ENCODE measurements at regions not wholly inside any gene's neighbourhood (a gene's known extent, or its start where the extent isn't known, plus 50 kb on each side); places are given as distances from the start of the nearest gene placed in this dataset.

GRCh38 chr4:27759611-27760575 is 899.3 kb downstream of the STIM2 start:
- no peaks in the 10 kb centered on the region for H3K27me3 ChIP-seq (ENCODE audit: control insufficient read depth, insufficient read depth)
- no peak overlapping the region for H3K27ac ChIP-seq (ENCODE audit: low read length)
- 77% methylated on average over 11 of the region's 11 CpGs for WGBS
- DNase-seq = no peak
- intact Hi-C loops (cut with DNase I) = no loop called here
- H3K4me3 ChIP-seq (ENCODE audit: low read length) = no peak overlapping the region
- no peaks in the 10 kb centered on the region for H3K4me1 ChIP-seq (ENCODE audit: control insufficient read depth, insufficient read depth, low read length)
- ATAC-seq = no peak
- H3K9me3 ChIP-seq (ENCODE audit: control insufficient read depth, low read length) = no peaks in the 10 kb centered on the region

- intact Hi-C loops (cut with DNase I) = no loop called here
- ATAC-seq (no peak), DNase-seq (no peak)
- Histone ChIP-seq H3K4me3 (ENCODE audit: low read length) (no peak overlapping the region), H3K9me3 (ENCODE audit: control insufficient read depth, low read length) (no peaks in the 10 kb centered on the region), H3K27me3 (ENCODE audit: control insufficient read depth, insufficient read depth) (no peaks in the 10 kb centered on the region), H3K27ac (ENCODE audit: low read length) (no peak overlapping the region), H3K4me1 (ENCODE audit: control insufficient read depth, insufficient read depth, low read length) (no peaks in the 10 kb centered on the region)
- 67% methylated on average over 5 of the region's 5 CpGs for WGBS
Observed at GRCh38 chr4:27763830-27764525, 903.3 kb downstream of the STIM2 start.

- 40% methylated on average over 4 of the region's 4 CpGs for WGBS
- H3K27ac ChIP-seq (ENCODE audit: low read length) = no peak overlapping the region
- no peaks in the 10 kb centered on the region for H3K4me1 ChIP-seq (ENCODE audit: control insufficient read depth, insufficient read depth, low read length)
- H3K4me3 ChIP-seq (ENCODE audit: low read length) = no peak overlapping the region
- no peak for ATAC-seq
- no peak for DNase-seq
- no peaks in the 10 kb centered on the region for H3K27me3 ChIP-seq (ENCODE audit: control insufficient read depth, insufficient read depth)
- intact Hi-C loops (cut with DNase I) = no loop called here
- H3K9me3 ChIP-seq (ENCODE audit: control insufficient read depth, low read length) = no peaks in the 10 kb centered on the region
Observed at GRCh38 chr4:27764526-27764837, 903.8 kb downstream of the STIM2 start.

GRCh38 chr4:27770895-27771294 is 910.3 kb downstream of the STIM2 start:
- Histone ChIP-seq H3K27me3 (ENCODE audit: control insufficient read depth, insufficient read depth) (no peaks in the 10 kb centered on the region), H3K9me3 (ENCODE audit: control insufficient read depth, low read length) (no peaks in the 10 kb centered on the region), H3K27ac (ENCODE audit: low read length) (no peak overlapping the region), H3K4me3 (ENCODE audit: low read length) (no peak overlapping the region), H3K4me1 (ENCODE audit: control insufficient read depth, insufficient read depth, low read length) (no peaks in the 10 kb centered on the region)
- intact Hi-C loops (cut with DNase I) = no loop called here
- WGBS = 89% methylated on average over 7 of the region's 7 CpGs
- ATAC-seq = no peak
- DNase-seq = no peak

- no peak overlapping the region for H3K27ac ChIP-seq (ENCODE audit: low read length)
- no peak for ATAC-seq
- intact Hi-C loops (cut with DNase I) = no loop called here
- no peaks in the 10 kb centered on the region for H3K9me3 ChIP-seq (ENCODE audit: control insufficient read depth, low read length)
- no peak for DNase-seq
- no peaks in the 10 kb centered on the region for H3K4me1 ChIP-seq (ENCODE audit: control insufficient read depth, insufficient read depth, low read length)
- 41% methylated on average over 3 of the region's 3 CpGs for WGBS
- no peaks in the 10 kb centered on the region for H3K27me3 ChIP-seq (ENCODE audit: control insufficient read depth, insufficient read depth)
- H3K4me3 ChIP-seq (ENCODE audit: low read length) = no peak overlapping the region
Observed at GRCh38 chr4:27775156-27775555, 914.5 kb downstream of the STIM2 start.

- ATAC-seq (no peak), DNase-seq (no peak)
- intact Hi-C loops (cut with DNase I) = no loop called here
- H3K27me3 ChIP-seq (ENCODE audit: control insufficient read depth, insufficient read depth) = no peaks in the 10 kb centered on the region
- no peak overlapping the region for H3K27ac ChIP-seq (ENCODE audit: low read length)
- H3K4me3 ChIP-seq (ENCODE audit: low read length) = no peak overlapping the region
- H3K9me3 ChIP-seq (ENCODE audit: control insufficient read depth, low read length) = no peaks in the 10 kb centered on the region
- WGBS = 76% methylated on average over 1 of the region's 1 CpG
- H3K4me1 ChIP-seq (ENCODE audit: control insufficient read depth, insufficient read depth, low read length) = no peaks in the 10 kb centered on the region
Observed at GRCh38 chr4:27779827-27780226, 919.2 kb downstream of the STIM2 start.

- intact Hi-C loops (cut with DNase I) = no loop called here
Observed at GRCh38 chr4:27787195-27787594, 926.6 kb downstream of the STIM2 start.

GRCh38 chr4:27789773-27790172 is 929.1 kb downstream of the STIM2 start:
- no peaks in the 10 kb centered on the region for H3K27me3 ChIP-seq (ENCODE audit: control insufficient read depth, insufficient read depth)
- H3K27ac ChIP-seq (ENCODE audit: low read length) = no peak overlapping the region
- intact Hi-C loops (cut with DNase I) = no loop called here
- H3K9me3 ChIP-seq (ENCODE audit: control insufficient read depth, low read length) = no peaks in the 10 kb centered on the region
- ATAC-seq = no peak
- H3K4me3 ChIP-seq (ENCODE audit: low read length) = no peak overlapping the region
- 73% methylated on average over 6 of the region's 6 CpGs for WGBS
- H3K4me1 ChIP-seq (ENCODE audit: control insufficient read depth, insufficient read depth, low read length) = no peaks in the 10 kb centered on the region
- no peak for DNase-seq

More at GRCh38 chr4:27787195-27787594, 926.6 kb downstream of the STIM2 start:
- Histone ChIP-seq H3K4me3 (ENCODE audit: low read length) (no peak overlapping the region), H3K4me1 (ENCODE audit: control insufficient read depth, insufficient read depth, low read length) (no peaks in the 10 kb centered on the region), H3K27ac (ENCODE audit: low read length) (no peak overlapping the region), H3K9me3 (ENCODE audit: control insufficient read depth, low read length) (no peaks in the 10 kb centered on the region), H3K27me3 (ENCODE audit: control insufficient read depth, insufficient read depth) (no peaks in the 10 kb centered on the region)
- 84% methylated on average over 2 of the region's 2 CpGs for WGBS
- DNase-seq = no peak
- no peak for ATAC-seq

- intact Hi-C loops (cut with DNase I) = no loop called here
- DNase-seq (no peak), ATAC-seq (no peak)
- 81% methylated on average over 5 of the region's 5 CpGs for WGBS
- H3K4me1 ChIP-seq (ENCODE audit: control insufficient read depth, insufficient read depth, low read length) = no peaks in the 10 kb centered on the region
- H3K9me3 ChIP-seq (ENCODE audit: control insufficient read depth, low read length) = no peaks in the 10 kb centered on the region
- no peak overlapping the region for H3K27ac ChIP-seq (ENCODE audit: low read length)
- no peaks in the 10 kb centered on the region for H3K27me3 ChIP-seq (ENCODE audit: control insufficient read depth, insufficient read depth)
- H3K4me3 ChIP-seq (ENCODE audit: low read length) = no peak overlapping the region
Observed at GRCh38 chr4:27790911-27791310, 930.3 kb downstream of the STIM2 start.

- DNase-seq = no peak
- Histone ChIP-seq H3K27ac (ENCODE audit: low read length) (no peak overlapping the region), H3K4me3 (ENCODE audit: low read length) (no peak overlapping the region), H3K9me3 (ENCODE audit: control insufficient read depth, low read length) (no peaks in the 10 kb centered on the region), H3K4me1 (ENCODE audit: control insufficient read depth, insufficient read depth, low read length) (no peaks in the 10 kb centered on the region), H3K27me3 (ENCODE audit: control insufficient read depth, insufficient read depth) (no peaks in the 10 kb centered on the region)
- no peak for ATAC-seq
- WGBS = 62% methylated on average over 4 of the region's 4 CpGs
- intact Hi-C loops (cut with DNase I) = no loop called here
Observed at GRCh38 chr4:27791640-27792039, 931.0 kb downstream of the STIM2 start.

GRCh38 chr4:27807207-27807606 is 946.6 kb downstream of the STIM2 start:
- WGBS = 65% methylated on average over 3 of the region's 3 CpGs
- Histone ChIP-seq H3K27me3 (ENCODE audit: control insufficient read depth, insufficient read depth) (no peaks in the 10 kb centered on the region), H3K4me3 (ENCODE audit: low read length) (no peak overlapping the region), H3K9me3 (ENCODE audit: control insufficient read depth, low read length) (no peaks in the 10 kb centered on the region), H3K4me1 (ENCODE audit: control insufficient read depth, insufficient read depth, low read length) (no peaks in the 10 kb centered on the region), H3K27ac (ENCODE audit: low read length) (no peak overlapping the region)
- ATAC-seq (no peak), DNase-seq (no peak)
- intact Hi-C loops (cut with DNase I) = no loop called here
